Esophagus muscularis mucosa (tissue), 4 donors: ENCODE measurements at regions not wholly inside any gene's neighbourhood (a gene's known extent, or its start where the extent isn't known, plus 50 kb on each side); places are given as distances from the start of the nearest gene placed in this dataset.

Experiments used
- CTCF ChIP-seq, 3 experiments: fragments of 200-600 bp in 2 of 3; fragments of 450-650 bp in 1 of 3; sonication (generic) in 2 of 3; IDR thresholded peaks; one replicate each; pipeline ENCODE4 v1.5.1; 2017 to 2019; ENCODE audit warnings: antibody characterized with exemption in 3 of 3, mild to moderate bottlenecking in 2 of 3, moderate library complexity in 1 of 3
- EP300 ChIP-seq: sonication (generic); formaldehyde crosslinking; IDR thresholded peaks from one replicate; pipeline ENCODE4 v1.6.1; 2017; ENCODE audit warnings: antibody characterized with exemption
- POLR2A ChIP-seq: fragments of 450-650 bp; IDR thresholded peaks from one replicate; pipeline ENCODE4 v1.6.1; 2017; ENCODE audit warnings: antibody characterized with exemption, moderate library complexity, mild to moderate bottlenecking, low read depth
- POLR2AphosphoS5 ChIP-seq, 2 donors: sonication (generic); formaldehyde crosslinking; IDR thresholded peaks; one replicate each; pipeline ENCODE4 v1.6.1; 2017; ENCODE audit warnings: antibody characterized with exemption in 2 of 2

- no peak for TF ChIP-seq CTCF (IDR thresholded peaks at IDR 0.05)
- no peak for TF ChIP-seq POLR2A
- TF ChIP-seq EP300 = no peak
- TF ChIP-seq POLR2AphosphoS5 (IDR thresholded peaks at IDR 0.05) = no peak
Measured at GRCh38 chr6:135780326-135780725, 71.2 kb upstream of the PDE7B start.
